ENCODE measurements at regions not wholly inside any gene's neighbourhood (a gene's known extent, or its start where the extent isn't known, plus 50 kb on each side); places are given as distances from the start of the nearest gene placed in this dataset.
"Not testable (repeated sequence)": the region's sequence is repeated elsewhere in the genome, so short reads cannot be mapped to it uniquely, and the experiment has no call there.

DNA sequence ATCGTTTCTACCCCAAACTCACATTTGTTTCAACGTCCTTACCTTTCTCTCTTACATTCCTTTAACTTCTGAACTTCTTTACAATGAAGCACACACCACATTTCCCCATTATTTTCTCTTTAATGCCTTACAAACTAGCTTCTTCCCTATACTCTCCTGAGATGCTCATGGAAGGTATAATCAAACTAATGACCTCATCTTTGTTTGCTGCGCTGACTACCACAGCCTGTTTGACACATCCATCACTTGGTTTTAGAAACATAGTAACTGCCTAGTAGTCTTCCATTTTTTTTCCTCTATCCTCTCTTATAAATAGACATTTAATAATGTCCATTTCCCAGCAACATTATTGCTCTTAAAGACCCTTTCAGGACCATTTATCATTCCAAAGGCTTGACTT, 230.5 kb upstream of the LRTM1 start:
- DNase-seq (ENCODE audit: low read depth) = no peak

DNA sequence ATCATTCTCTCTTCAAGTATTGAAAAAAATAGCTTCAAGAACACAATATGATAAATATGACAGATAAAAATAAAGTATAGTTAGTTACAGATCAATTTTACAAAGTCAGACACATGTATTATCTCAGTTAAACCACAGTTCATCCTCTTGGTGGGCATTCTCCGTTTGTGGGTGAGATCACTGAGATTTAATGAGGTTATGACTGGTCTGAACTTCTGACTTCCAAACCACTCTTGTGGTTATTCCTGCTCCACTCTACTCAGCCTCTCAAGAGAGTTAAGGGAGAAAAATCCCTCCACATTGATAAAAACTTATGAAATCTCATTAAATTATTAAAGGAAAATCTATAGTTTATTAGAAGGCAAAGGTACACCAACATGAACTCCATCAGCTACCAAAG, 229.9 kb upstream of the LRTM1 start:
- DNase-seq (ENCODE audit: low read depth) = peak; percentile 75

DNA sequence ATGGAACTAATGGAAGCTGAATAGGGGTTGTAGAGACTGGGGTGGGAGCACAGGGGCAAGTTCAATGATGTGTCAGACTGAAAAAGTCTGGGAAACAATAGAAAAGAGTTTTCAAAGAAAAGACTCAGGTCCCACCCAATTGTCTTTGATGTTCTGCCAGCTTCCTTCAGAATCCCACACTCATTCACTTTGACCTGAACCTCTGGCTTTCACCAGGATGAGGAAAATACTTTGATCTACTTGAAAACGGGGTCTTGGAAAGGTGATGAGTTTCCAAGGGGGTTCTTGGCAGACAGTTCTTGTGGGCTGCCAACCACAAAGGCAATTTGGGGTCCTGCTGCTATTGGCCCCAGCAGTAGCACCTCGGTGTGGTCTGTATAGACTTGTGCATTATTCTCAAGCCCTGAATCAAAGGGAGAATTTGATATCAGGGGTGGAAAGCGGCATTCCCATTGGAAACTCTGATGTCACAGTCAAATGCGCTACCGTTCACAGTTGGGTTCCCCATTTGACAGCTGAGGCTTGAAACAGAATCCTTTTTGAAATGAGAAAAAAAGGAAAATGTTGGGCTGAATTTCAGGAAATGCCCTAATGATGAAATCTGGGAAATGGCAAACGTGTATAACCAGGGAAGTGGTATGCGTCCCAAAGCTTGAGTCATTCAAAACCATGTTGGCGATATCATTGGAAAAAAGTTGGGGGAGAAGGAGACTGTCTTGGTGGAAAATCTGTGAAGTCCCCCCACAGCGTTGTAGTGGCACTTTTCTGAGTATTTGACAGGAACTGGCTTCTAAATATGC, 229.2 kb upstream of the LRTM1 start:
- DNase-seq (ENCODE audit: low read depth) = peak; percentile 60

DNA sequence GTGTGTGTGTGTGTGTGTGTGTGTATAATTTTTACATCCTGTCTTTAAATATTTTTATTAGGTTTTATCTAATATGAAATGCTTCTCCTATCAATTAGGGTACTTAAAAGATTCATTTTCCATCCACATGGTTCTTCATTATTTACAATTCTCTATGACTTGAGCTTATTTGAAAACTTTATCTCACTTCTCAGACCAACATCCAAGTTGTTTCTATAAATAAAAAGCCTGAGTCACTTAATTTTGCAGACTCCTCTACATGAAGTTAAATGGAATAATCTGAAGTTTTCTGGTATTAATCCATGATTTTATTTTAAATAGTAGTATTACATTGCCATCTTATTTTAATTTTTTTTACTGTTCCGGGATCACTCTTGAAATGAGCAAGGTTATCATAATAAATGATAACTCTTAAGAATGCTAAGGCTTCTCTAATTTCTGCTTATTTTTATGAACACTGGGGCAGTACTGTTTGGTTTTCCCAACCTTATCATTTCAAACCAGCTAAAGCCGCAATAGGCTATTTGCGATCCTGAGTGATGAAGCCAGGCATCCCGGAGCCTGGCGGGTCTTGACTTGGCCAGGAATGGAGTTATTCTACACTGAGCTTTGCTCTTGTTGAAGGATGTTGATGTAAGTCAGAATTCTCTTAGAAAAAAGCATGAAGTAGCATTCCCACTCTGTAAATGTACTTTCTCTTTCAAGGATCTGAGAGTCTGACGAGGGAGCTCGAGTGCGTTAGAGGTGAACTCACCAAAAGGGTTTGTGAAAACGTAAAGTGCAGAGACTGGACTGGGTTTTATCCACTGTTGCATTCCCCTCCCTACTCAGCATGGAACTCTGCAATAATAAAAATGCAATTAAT, 220.2 kb upstream of the LRTM1 start:
- peak; percentile 29 for DNase-seq (ENCODE audit: low read depth)

DNA sequence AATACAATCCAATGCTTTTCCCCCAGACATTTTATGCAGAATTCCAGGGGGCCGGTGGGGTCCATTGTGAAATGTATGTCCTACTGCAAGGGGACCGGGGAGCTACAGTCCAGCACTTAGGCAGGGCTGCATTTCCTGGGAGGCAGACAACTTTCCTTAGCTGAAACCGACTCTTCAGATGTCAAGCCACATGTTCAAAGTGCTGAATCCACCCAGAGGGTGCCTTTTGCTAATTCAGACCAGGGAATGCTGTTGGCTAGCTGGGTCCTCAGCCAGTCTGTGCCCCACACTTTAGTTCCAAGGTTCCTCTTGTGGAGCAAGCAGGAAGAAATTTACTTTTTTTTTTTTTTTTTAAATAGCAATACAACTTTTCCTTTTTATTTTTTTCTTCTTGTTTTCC, 219.5 kb upstream of the LRTM1 start:
- peak; percentile 8 for DNase-seq (ENCODE audit: low read depth)

DNA sequence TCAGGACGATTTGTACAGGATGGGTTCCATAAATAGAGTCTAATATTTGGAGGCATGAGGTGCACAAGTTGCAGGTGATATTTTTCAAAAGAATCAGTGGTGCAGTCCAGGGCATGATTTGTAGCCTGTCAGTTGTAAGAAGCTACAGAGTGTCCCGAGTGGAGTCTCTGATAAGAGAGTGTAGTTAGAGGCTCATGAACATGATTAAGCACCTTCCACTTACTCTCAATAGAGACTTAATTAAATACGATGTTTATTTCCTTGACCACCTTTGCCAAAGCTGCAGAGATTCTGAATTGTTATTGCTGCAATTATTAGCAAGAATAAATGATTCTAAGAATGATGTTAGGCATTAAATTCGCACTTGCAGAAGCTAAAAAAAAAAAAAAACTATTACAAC, 218.4 kb upstream of the LRTM1 start:
- DNase-seq (ENCODE audit: low read depth) = no peak

DNA sequence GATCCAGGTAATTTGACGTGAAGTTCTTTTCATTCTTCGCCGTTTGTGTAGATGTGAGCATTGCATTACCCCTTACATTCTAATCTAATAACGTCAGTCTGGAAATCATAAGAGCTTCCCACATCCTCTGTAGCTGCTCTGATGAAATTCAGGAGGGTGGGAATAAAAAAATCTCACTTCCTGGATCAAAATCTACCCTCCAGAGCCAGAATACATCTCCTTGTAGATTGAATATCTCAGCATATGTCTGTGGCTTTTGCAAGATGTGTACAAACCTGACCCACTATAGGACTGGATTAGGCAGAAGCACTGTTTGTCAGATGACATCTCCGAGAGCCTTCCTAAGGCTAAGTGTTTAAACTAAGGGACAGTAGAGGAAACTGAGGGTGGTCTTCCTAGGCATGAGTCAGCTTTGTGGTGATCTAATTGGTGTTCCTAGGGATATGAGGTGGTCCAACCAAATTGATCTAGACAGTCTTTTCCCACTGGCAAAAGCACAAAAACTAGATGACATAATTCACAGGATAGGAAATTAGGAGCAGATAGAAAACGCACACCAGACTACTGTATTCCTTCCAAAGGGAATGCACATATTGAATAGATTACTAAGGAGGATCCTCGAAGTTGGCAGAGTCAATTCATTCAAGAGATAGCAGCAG, 216.3 kb upstream of the LRTM1 start:
- peak; percentile 87 for DNase-seq (ENCODE audit: low read depth)

DNA sequence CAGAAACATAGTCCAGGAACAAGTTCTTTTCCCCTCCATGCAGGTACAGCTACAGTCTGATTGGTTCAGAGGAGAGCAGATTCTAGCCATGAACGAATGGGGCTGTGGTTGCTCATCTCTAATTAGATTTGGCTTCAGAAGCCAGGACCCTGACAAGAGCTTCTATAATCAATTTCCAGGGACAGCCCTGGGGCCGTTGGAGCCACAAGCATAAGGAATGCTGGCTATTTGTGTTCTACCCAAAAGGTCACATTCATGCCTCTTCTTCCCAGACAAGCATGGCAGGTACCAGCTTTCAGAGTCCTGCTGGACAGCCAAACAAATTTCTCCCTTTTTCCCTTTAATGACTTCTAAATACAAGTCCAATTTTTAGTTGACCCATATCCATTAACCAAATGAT, 215.5 kb upstream of the LRTM1 start:
- DNase-seq (ENCODE audit: low read depth) = peak; percentile 60

DNA sequence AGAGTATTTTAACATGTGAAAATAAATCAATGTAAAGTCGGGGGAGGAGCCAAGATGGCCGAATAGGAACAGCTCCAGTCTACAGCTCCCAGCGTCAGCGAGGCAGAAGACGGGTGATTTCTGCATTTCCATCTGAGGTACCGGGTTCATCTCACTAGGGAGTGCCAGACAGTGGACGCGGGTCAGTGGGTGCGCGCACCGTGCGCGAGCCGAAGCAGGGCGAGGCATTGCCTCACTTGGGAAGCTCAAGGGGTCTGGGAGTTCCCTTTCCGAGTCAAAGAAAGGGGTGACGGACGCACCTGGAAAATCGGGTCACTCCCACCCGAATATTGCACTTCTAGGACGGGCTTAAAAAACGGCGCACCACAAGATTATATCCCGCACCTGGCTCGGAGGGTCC, 208.4 kb upstream of the LRTM1 start:
- DNase-seq (ENCODE audit: low read depth) = not testable (repeated sequence)

DNA sequence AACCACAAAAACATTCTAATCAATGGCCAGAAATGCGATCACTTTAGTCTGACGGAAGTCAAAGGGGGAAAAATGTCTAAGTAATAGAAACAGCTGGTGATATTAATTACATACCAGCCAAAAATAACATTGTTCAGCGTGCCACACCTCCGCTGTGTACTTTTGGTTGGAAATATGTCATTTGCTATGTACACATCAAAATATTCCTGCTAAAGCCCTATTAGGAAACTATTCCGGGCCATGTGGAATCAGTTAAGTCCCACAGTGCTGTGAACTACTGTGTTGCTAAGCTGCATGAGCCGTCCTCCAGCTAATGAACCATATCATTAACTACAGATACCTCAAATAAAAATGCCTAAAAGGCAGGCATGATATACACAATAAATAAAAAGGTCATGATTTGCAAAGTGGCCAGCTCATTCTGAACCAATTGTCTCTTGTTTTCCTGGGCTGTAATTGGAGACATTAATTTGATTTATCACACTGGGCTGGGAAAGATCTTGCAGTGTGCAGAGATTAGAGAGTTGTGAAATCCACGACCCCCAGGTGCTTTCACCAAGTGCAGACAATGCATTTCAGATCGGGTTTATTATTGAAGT, 200.5 kb upstream of the LRTM1 start:
- DNase-seq (ENCODE audit: low read depth) = peak; percentile 93

DNA sequence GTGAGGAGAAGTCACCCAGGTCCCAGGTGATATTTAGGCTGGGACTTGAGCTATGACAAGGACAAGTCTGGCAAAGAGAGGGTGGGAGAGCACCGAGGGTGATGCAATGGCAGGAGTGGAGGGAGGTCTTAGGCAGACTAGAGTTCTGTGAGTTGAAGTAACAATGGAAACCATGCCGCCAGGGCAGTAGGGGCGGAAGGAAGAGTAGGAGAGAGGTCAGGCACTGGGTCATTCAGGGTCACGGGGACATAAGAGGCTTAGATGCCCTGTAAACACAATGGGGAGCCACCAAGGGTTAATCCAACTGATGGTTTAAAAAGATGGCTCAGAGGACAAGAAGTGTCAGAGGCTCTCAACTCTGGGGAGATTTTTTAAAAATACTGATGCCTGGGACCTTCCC, 199.7 kb upstream of the LRTM1 start:
- DNase-seq (ENCODE audit: low read depth) = no peak

DNA sequence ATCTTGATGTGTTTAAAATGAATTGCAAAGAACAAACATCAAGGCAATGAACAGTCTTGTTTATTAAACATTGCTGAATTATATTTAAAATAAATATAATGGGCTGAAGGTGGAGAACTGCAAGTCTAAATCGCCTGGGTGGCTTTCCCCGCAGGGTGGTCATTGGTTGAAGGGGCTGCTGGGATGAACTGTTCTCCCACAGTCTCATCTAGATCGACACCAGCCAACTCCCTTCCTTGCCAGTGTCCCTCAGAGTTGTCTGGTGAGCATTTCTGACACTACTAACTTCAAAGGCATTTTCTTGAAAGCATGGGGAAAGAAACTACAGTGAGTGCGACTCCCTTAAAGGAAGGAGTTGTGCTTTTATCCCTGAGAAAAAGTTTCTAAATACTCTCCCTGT, 196.5 kb upstream of the LRTM1 start:
- no peak for DNase-seq (ENCODE audit: low read depth)
